Kidney (tissue), 13 donors: ENCODE measurements at regions not wholly inside any gene's neighbourhood (a gene's known extent, or its start where the extent isn't known, plus 50 kb on each side); places are given as distances from the start of the nearest gene placed in this dataset.
A peak's percentile ranks its signal among the peaks of the same experiment; 100 is the strongest.

ENCODE experiments used
- DNase-seq, 5 donors: peaks; one replicate each; pipeline ENCODE4 v3.0.0-alpha.2; 2013 to 2020
- FAIRE-seq: peaks from 2 replicates; lab custom pipeline; 2012; peaks lifted over from hg19 to GRCh38; lab: Jason Lieb, UNC
- H3K27ac ChIP-seq, 2 donors: one replicate each; pipeline ENCODE4 v1.7.0; 2013; ENCODE audit warnings: low read depth in 2 of 2, low read length in 2 of 2, inconsistent platforms in 1 of 2
- H3K27me3 ChIP-seq: one replicate; pipeline ENCODE4 v1.7.1; 2013; ENCODE audit warnings: low read length, inconsistent platforms; ENCODE audit not compliant: control insufficient read depth, insufficient read depth
- H3K36me3 ChIP-seq, 3 donors: one replicate each; pipeline versions ENCODE4 v1.7.0 to v1.7.1; 2013; ENCODE audit warnings: low read length in 3 of 3, control low read depth in 1 of 3, inconsistent platforms in 1 of 3; ENCODE audit not compliant: insufficient read depth in 3 of 3, control insufficient read depth in 2 of 3
- H3K4me1 ChIP-seq, 3 donors: one replicate each; pipeline versions ENCODE4 v1.7.0 to v1.7.1; 2013; ENCODE audit warnings: low read length in 3 of 3, inconsistent platforms in 1 of 3, low read depth in 1 of 3; ENCODE audit not compliant: control insufficient read depth in 2 of 3, insufficient read depth in 2 of 3
- H3K4me3 ChIP-seq, 3 donors: one replicate each; pipeline versions ENCODE4 v1.7.0 to v1.8.1; 2013; ENCODE audit warnings: low read length in 3 of 3, control low read depth in 1 of 3, inconsistent platforms in 1 of 3
- H3K9ac ChIP-seq, 3 donors: one replicate each; pipeline versions ENCODE4 v1.7.0 to v1.7.1; 2013; ENCODE audit warnings: low read length in 3 of 3, control low read depth in 1 of 3, inconsistent platforms in 1 of 3
- H3K9me3 ChIP-seq, 3 donors: one replicate each; pipeline versions ENCODE4 v1.7.0 to v1.7.1; 2013; ENCODE audit warnings: low read length in 3 of 3, control low read depth in 1 of 3, inconsistent platforms in 1 of 3; ENCODE audit not compliant: control insufficient read depth in 2 of 3, insufficient read depth in 1 of 3
- CTCF ChIP-seq: IDR thresholded peaks from 3 replicates; pipeline ENCODE4 v1.5.1; 2012; ENCODE audit warnings: mild to moderate bottlenecking, moderate library complexity, borderline replicate concordance; ENCODE audit not compliant: insufficient read depth; ENCODE audit errors: extremely low read depth
- intact Hi-C: fragments of 100-400 bp; cut with DNase I; formaldehyde crosslinking; loops from one replicate; pipeline ENCODE4 v1.11.1; 2022
- donor health status: control.
- donor health status: control.
- donor health status: control.
- donor health status: control.
- donor health status: control.
- donor health status: DM: yes; HTN: yes; CAD: no.
- donor health status: Normal renal cell carcinoma (clear cell type).

- no peak for FAIRE-seq
- H3K27ac ChIP-seq = peak overlapping the region; percentile 9 to 25
Observed at GRCh38 chr13:59356607-59357006, 807.1 kb downstream of the DIAPH3 start.

GRCh38 chr13:59358014-59358413 lies 805.7 kb downstream of the DIAPH3 start:
- Histone ChIP-seq H3K4me1 (peaks cover 0 to 4% (median 0%) of the 10 kb centered on the region in 3 donors), H3K36me3 (no peaks in the 10 kb centered on the region), H3K9me3 (no peaks in the 10 kb centered on the region), H3K4me3 (no peak overlapping the region), H3K27me3 (no peaks in the 10 kb centered on the region), H3K9ac (no peak overlapping the region), H3K27ac (no peak overlapping the region)
- no peak for DNase-seq
- no peak for TF ChIP-seq CTCF
- intact Hi-C loops = no loop called here
- FAIRE-seq = no peak

More at GRCh38 chr13:59356607-59357006, 807.1 kb downstream of the DIAPH3 start:
- intact Hi-C loops = no loop called here
- TF ChIP-seq CTCF = no peak
- no peak overlapping the region for H3K9ac ChIP-seq
- no peak overlapping the region for H3K4me3 ChIP-seq
- no peaks in the 10 kb centered on the region for H3K9me3 ChIP-seq
- no peaks in the 10 kb centered on the region for H3K36me3 ChIP-seq
- peak in 2 of 5 donors; percentile 60 to 90 for DNase-seq
- peaks cover 0 to 4% (median 0%) of the 10 kb centered on the region in 3 donors for H3K4me1 ChIP-seq
- no peaks in the 10 kb centered on the region for H3K27me3 ChIP-seq

- H3K4me1 ChIP-seq = peaks cover 0 to 4% (median 0%) of the 10 kb centered on the region in 3 donors
- TF ChIP-seq CTCF = no peak
- no peak overlapping the region for H3K9ac ChIP-seq
- intact Hi-C loops = no loop called here
- no peaks in the 10 kb centered on the region for H3K36me3 ChIP-seq
- H3K27ac ChIP-seq = no peak overlapping the region
- FAIRE-seq = no peak
- no peak for DNase-seq
- H3K9me3 ChIP-seq = no peaks in the 10 kb centered on the region
- no peaks in the 10 kb centered on the region for H3K27me3 ChIP-seq
- no peak overlapping the region for H3K4me3 ChIP-seq
Observed at GRCh38 chr13:59360108-59360507, 803.6 kb downstream of the DIAPH3 start.

GRCh38 chr13:59360916-59361315 lies 802.8 kb downstream of the DIAPH3 start:
- H3K36me3 ChIP-seq = no peaks in the 10 kb centered on the region
- H3K9me3 ChIP-seq = no peaks in the 10 kb centered on the region
- no peaks in the 10 kb centered on the region for H3K27me3 ChIP-seq
- no peak overlapping the region for H3K4me3 ChIP-seq
- no peak overlapping the region for H3K9ac ChIP-seq
- DNase-seq (no peak), FAIRE-seq (no peak)
- TF ChIP-seq CTCF = no peak
- no peak overlapping the region for H3K27ac ChIP-seq
- H3K4me1 ChIP-seq = peaks cover 0 to 4% (median 0%) of the 10 kb centered on the region in 3 donors
- intact Hi-C loops = no loop called here
